M059J (cell line): ENCODE measurements at regions not wholly inside any gene's neighbourhood (a gene's known extent, or its start where the extent isn't known, plus 50 kb on each side); places are given as distances from the start of the nearest gene placed in this dataset.
A peak's percentile ranks its signal among the peaks of the same experiment; 100 is the strongest.
"Not testable (repeated sequence)": the region's sequence is repeated elsewhere in the genome, so short reads cannot be mapped to it uniquely, and the experiment has no call there.

Experiments used
- DNase-seq: peaks from one replicate; pipeline ENCODE4 v3.0.0-alpha.2; 2012; ENCODE audit warnings: low read depth

- DNase-seq, result no peak
Measured at GRCh38 chr4:13762130-13762529, 134.6 kb upstream of the BOD1L1 start.

GRCh38 chr4:13763707-13764106 is 136.2 kb upstream of the BOD1L1 start:
- DNase-seq, result no peak

GRCh38 chr4:13765539-13765938 is 138.0 kb upstream of the BOD1L1 start:
- DNase-seq, result peak; percentile 18

GRCh38 chr4:13766761-13767540 is 139.4 kb upstream of the BOD1L1 start:
- no peak for DNase-seq

GRCh38 chr4:13777341-13777740 is 149.8 kb upstream of the BOD1L1 start:
- no peak for DNase-seq

- no peak for DNase-seq
Measured at GRCh38 chr4:13778367-13778766, 150.8 kb upstream of the BOD1L1 start.

GRCh38 chr4:13782231-13782630 is 154.7 kb upstream of the BOD1L1 start:
- no peak for DNase-seq

- DNase-seq, result no peak
Measured at GRCh38 chr4:13783800-13784411, 156.4 kb upstream of the BOD1L1 start.

GRCh38 chr4:13793020-13793710 is 165.6 kb upstream of the BOD1L1 start:
- no peak for DNase-seq

- DNase-seq, result no peak
Measured at GRCh38 chr4:13794819-13795565, 167.5 kb upstream of the BOD1L1 start.

GRCh38 chr4:13797061-13797460 is 169.5 kb upstream of the BOD1L1 start:
- no peak for DNase-seq

GRCh38 chr4:13815231-13815630 is 187.7 kb upstream of the BOD1L1 start:
- no peak for DNase-seq

- no peak for DNase-seq
Measured at GRCh38 chr4:13816472-13816871, 188.9 kb upstream of the BOD1L1 start.

GRCh38 chr4:13821522-13821921 is 194.0 kb upstream of the BOD1L1 start:
- DNase-seq, result peak; percentile 8

GRCh38 chr4:13825822-13826221 is 198.3 kb upstream of the BOD1L1 start:
- not testable (repeated sequence) for DNase-seq

GRCh38 chr4:13829457-13829856 is 201.9 kb upstream of the BOD1L1 start:
- peak; percentile 6 for DNase-seq

GRCh38 chr4:13830449-13830848 is 202.9 kb upstream of the BOD1L1 start:
- DNase-seq, result no peak

- no peak for DNase-seq
Measured at GRCh38 chr4:13833171-13833804, 205.8 kb upstream of the BOD1L1 start.

- DNase-seq, result no peak
Measured at GRCh38 chr4:13836946-13837912, 209.7 kb upstream of the BOD1L1 start.

- no peak for DNase-seq
Measured at GRCh38 chr4:13840502-13841190, 213.1 kb upstream of the BOD1L1 start.
